DOHH2 (cell line): ENCODE measurements at regions not wholly inside any gene's neighbourhood (a gene's known extent, or its start where the extent isn't known, plus 50 kb on each side); places are given as distances from the start of the nearest gene placed in this dataset.

ENCODE experiments used
- H3F3A ChIP-seq: fragments of 200-600 bp; sonication (generic), shearing (Covaris generic); 2 replicates; pipeline ENCODE4 v1.6.0; 2016; ENCODE audit warnings: antibody characterized with exemption, mild to moderate bottlenecking; ENCODE audit not compliant: control insufficient read depth, insufficient read depth
- H3K27ac ChIP-seq: fragments of 200-600 bp; sonication (generic); 2 replicates; pipeline ENCODE4 v1.5.1; 2014; ENCODE audit warnings: low read depth, mild to moderate bottlenecking, low read length, moderate library complexity
- H3K27me3 ChIP-seq: fragments of 200-600 bp; sonication (generic); 2 replicates; pipeline ENCODE4 v1.6.1; 2014; ENCODE audit warnings: mild to moderate bottlenecking, low read length, mixed read lengths; ENCODE audit not compliant: control insufficient read depth
- H3K36me3 ChIP-seq: fragments of 200-600 bp; sonication (generic); 2 replicates; pipeline ENCODE4 v1.6.1; 2014; ENCODE audit warnings: mild to moderate bottlenecking, low read length, moderate library complexity, mixed read lengths; ENCODE audit not compliant: control insufficient read depth
- H3K4me1 ChIP-seq: fragments of 200-600 bp; sonication (generic); 2 replicates; pipeline ENCODE4 v1.6.1; 2014; ENCODE audit warnings: mild to moderate bottlenecking, low read length, mixed read lengths; ENCODE audit not compliant: control insufficient read depth
- H3K4me2 ChIP-seq: fragments of 200-600 bp; sonication (generic); 2 replicates; pipeline ENCODE4 v1.6.0; 2014; ENCODE audit warnings: mild to moderate bottlenecking, low read length, moderate library complexity
- H3K4me3 ChIP-seq: fragments of 200-600 bp; sonication (generic); 2 replicates; pipeline ENCODE4 v1.5.1; 2014; ENCODE audit warnings: mild to moderate bottlenecking, low read length, mixed read lengths
- H3K79me2 ChIP-seq: fragments of 200-600 bp; sonication (generic); 2 replicates; pipeline ENCODE4 v1.6.1; 2014; ENCODE audit warnings: mild to moderate bottlenecking, low read length, mixed read lengths; ENCODE audit not compliant: control insufficient read depth
- H3K9me2 ChIP-seq: fragments of 200-600 bp; sonication (generic); replicated peaks from 2 replicates; pipeline ENCODE4 v1.6.1; 2014; ENCODE audit warnings: mild to moderate bottlenecking, low read length, mixed read lengths; ENCODE audit not compliant: control insufficient read depth
- H3K9me3 ChIP-seq: fragments of 200-600 bp; sonication (generic); 2 replicates; pipeline ENCODE4 v1.6.1; 2014; ENCODE audit warnings: antibody characterized with exemption, low read length, mixed read lengths; ENCODE audit not compliant: control insufficient read depth, insufficient read depth
- H4K20me1 ChIP-seq: fragments of 200-600 bp; sonication (generic); 2 replicates; pipeline ENCODE4 v1.6.0; 2014; ENCODE audit warnings: low read depth, mild to moderate bottlenecking, antibody characterized with exemption, low read length, moderate library complexity; ENCODE audit not compliant: control insufficient read depth, insufficient read depth
- EZH2phosphoT487 ChIP-seq: fragments of 200-600 bp; sonication (generic); IDR thresholded peaks from 2 replicates; pipeline ENCODE4 v1.6.1; 2017; ENCODE audit warnings: borderline replicate concordance, mild to moderate bottlenecking, antibody characterized with exemption, low read length, moderate library complexity, mixed read lengths
- TF ChIP-seq, protein P1 (sequence below): fragments of 200-600 bp; sonication (generic); IDR thresholded peaks from one replicate; pipeline ENCODE4 v1.5.1; 2014; ENCODE audit warnings: antibody characterized with exemption, mild to moderate bottlenecking, low read depth, low read length; ENCODE audit not compliant: poor library complexity, severe bottlenecking

GRCh38 chr1:69223156-69223555 is 344.6 kb upstream of the LRRC7 start:
- no peaks in the 10 kb centered on the region for H3K27me3 ChIP-seq
- no peaks in the 10 kb centered on the region for H3K9me3 ChIP-seq
- no peaks in the 10 kb centered on the region for H3K4me1 ChIP-seq
- no peaks in the 10 kb centered on the region for H3K9me2 ChIP-seq
- H3F3A ChIP-seq: no peaks in the 10 kb centered on the region
- H3K36me3 ChIP-seq: no peaks in the 10 kb centered on the region
- H3K4me3 ChIP-seq: no peak overlapping the region
- no peaks in the 10 kb centered on the region for H3K79me2 ChIP-seq
- no peak overlapping the region for H3K4me2 ChIP-seq
- no peak overlapping the region for H3K27ac ChIP-seq
- no peaks in the 10 kb centered on the region for H4K20me1 ChIP-seq
- TF ChIP-seq EZH2phosphoT487: no peak
- TF ChIP-seq, protein P1, sequence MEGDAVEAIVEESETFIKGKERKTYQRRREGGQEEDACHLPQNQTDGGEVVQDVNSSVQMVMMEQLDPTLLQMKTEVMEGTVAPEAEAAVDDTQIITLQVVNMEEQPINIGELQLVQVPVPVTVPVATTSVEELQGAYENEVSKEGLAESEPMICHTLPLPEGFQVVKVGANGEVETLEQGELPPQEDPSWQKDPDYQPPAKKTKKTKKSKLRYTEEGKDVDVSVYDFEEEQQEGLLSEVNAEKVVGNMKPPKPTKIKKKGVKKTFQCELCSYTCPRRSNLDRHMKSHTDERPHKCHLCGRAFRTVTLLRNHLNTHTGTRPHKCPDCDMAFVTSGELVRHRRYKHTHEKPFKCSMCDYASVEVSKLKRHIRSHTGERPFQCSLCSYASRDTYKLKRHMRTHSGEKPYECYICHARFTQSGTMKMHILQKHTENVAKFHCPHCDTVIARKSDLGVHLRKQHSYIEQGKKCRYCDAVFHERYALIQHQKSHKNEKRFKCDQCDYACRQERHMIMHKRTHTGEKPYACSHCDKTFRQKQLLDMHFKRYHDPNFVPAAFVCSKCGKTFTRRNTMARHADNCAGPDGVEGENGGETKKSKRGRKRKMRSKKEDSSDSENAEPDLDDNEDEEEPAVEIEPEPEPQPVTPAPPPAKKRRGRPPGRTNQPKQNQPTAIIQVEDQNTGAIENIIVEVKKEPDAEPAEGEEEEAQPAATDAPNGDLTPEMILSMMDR: no peak

DNA sequence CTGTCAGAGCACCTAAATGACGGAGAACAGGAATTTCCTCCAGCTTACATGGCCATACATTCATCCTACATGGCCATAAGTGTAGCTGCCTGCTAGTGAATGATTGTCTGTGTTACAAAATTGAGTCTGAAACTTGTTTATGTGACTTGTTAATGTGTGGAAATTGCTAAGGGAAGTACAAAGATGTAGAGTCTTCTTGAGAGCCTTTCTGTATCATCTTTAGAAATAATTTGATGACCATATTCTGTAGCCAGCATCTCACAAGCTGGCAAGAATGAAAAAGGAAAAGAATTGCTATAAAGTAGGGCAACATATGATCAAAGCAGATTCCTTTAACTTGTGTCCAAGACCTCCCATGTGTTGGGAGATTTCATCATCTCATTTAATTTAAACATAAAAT is 339.2 kb upstream of the LRRC7 start:
- H3K9me2 ChIP-seq: no peaks in the 10 kb centered on the region
- no peaks in the 10 kb centered on the region for H3K36me3 ChIP-seq
- H3F3A ChIP-seq: no peaks in the 10 kb centered on the region
- H3K27me3 ChIP-seq: no peaks in the 10 kb centered on the region
- no peak overlapping the region for H3K4me2 ChIP-seq
- H3K27ac ChIP-seq: no peak overlapping the region
- no peak for TF ChIP-seq EZH2phosphoT487
- TF ChIP-seq, protein P1: no peak
- H4K20me1 ChIP-seq: no peaks in the 10 kb centered on the region
- H3K4me3 ChIP-seq: no peak overlapping the region
- no peaks in the 10 kb centered on the region for H3K9me3 ChIP-seq
- no peaks in the 10 kb centered on the region for H3K79me2 ChIP-seq
- no peaks in the 10 kb centered on the region for H3K4me1 ChIP-seq

GRCh38 chr1:69230208-69230607 is 337.5 kb upstream of the LRRC7 start:
- TF ChIP-seq, protein P1: no peak
- TF ChIP-seq EZH2phosphoT487: no peak
- H3K9me3 ChIP-seq: no peaks in the 10 kb centered on the region
- no peaks in the 10 kb centered on the region for H3K27me3 ChIP-seq
- no peaks in the 10 kb centered on the region for H3K79me2 ChIP-seq
- no peak overlapping the region for H3K4me2 ChIP-seq
- H3K4me1 ChIP-seq: no peaks in the 10 kb centered on the region
- H4K20me1 ChIP-seq: no peaks in the 10 kb centered on the region
- H3K27ac ChIP-seq: no peak overlapping the region
- H3K36me3 ChIP-seq: no peaks in the 10 kb centered on the region
- H3F3A ChIP-seq: no peaks in the 10 kb centered on the region
- no peaks in the 10 kb centered on the region for H3K9me2 ChIP-seq
- no peak overlapping the region for H3K4me3 ChIP-seq

GRCh38 chr1:69233463-69233862 is 334.3 kb upstream of the LRRC7 start:
- Histone ChIP-seq H3K9me3 (no peaks in the 10 kb centered on the region), H3K36me3 (no peaks in the 10 kb centered on the region), H3K4me1 (no peaks in the 10 kb centered on the region), H3K4me2 (no peak overlapping the region), H3K9me2 (no peaks in the 10 kb centered on the region; the same call in 1 of the 2 replicates), H3K4me3 (no peak overlapping the region), H3K79me2 (no peaks in the 10 kb centered on the region), H3F3A (no peaks in the 10 kb centered on the region), H3K27me3 (no peaks in the 10 kb centered on the region), H4K20me1 (no peaks in the 10 kb centered on the region), H3K27ac (no peak overlapping the region)
- TF ChIP-seq, protein P1: no peak
